Fibroblast of villous mesenchyme (primary cell): ENCODE measurements at regions not wholly inside any gene's neighbourhood (a gene's known extent, or its start where the extent isn't known, plus 50 kb on each side); places are given as distances from the start of the nearest gene placed in this dataset.

Experiments
- DNase-seq: peaks from one replicate; pipeline ENCODE4 v3.0.0-alpha.2; 2010; ENCODE audit warnings: low read depth
- H3K4me3 ChIP-seq: 2 replicates; pipeline ENCODE4 v1.5.1; 2011; ENCODE audit warnings: low read depth, mild to moderate bottlenecking, low read length
- CTCF ChIP-seq: IDR thresholded peaks from 2 replicates; pipeline ENCODE4 v1.5.1; 2012; ENCODE audit warnings: low read depth, mild to moderate bottlenecking, low read length; ENCODE audit not compliant: insufficient read depth

- TF ChIP-seq CTCF: no peak
- DNase-seq: no peak
- H3K4me3 ChIP-seq: no peak overlapping the region
Observed at GRCh38 chr17:79483842-79484241, 127.0 kb downstream of the RBFOX3 start.

- TF ChIP-seq CTCF: no peak
- H3K4me3 ChIP-seq: no peak overlapping the region
- no peak for DNase-seq
Observed at GRCh38 chr17:79482727-79483521, 127.9 kb downstream of the RBFOX3 start.

- no peak for TF ChIP-seq CTCF
- no peak for DNase-seq
- no peak overlapping the region for H3K4me3 ChIP-seq
Observed at GRCh38 chr17:79479876-79480275, 131.0 kb downstream of the RBFOX3 start.

- TF ChIP-seq CTCF: no peak
- no peak overlapping the region for H3K4me3 ChIP-seq
- no peak for DNase-seq
Observed at GRCh38 chr17:79478841-79479240, 132.0 kb downstream of the RBFOX3 start.

- TF ChIP-seq CTCF: no peak
- no peak for DNase-seq
- no peak overlapping the region for H3K4me3 ChIP-seq
Observed at GRCh38 chr17:79478051-79478461, 132.8 kb downstream of the RBFOX3 start.

GRCh38 chr17:79476074-79476652 lies 134.7 kb downstream of the RBFOX3 start:
- no peak for DNase-seq
- no peak for TF ChIP-seq CTCF
- H3K4me3 ChIP-seq: no peak overlapping the region
